CD14-positive monocyte (primary cell): ENCODE measurements at regions not wholly inside any gene's neighbourhood (a gene's known extent, or its start where the extent isn't known, plus 50 kb on each side); places are given as distances from the start of the nearest gene placed in this dataset.
A peak's percentile ranks its signal among the peaks of the same experiment; 100 is the strongest.
"Not testable (repeated sequence)": the region's sequence is repeated elsewhere in the genome, so short reads cannot be mapped to it uniquely, and the experiment has no call there.

ENCODE experiments used
- DNase-seq, 3 donors: peaks; one replicate each; pipeline ENCODE4 v3.0.0-alpha.2; 2011 to 2022
- H2AFZ ChIP-seq: 2 replicates; pipeline ENCODE4 v1.6.0; 2012; ENCODE audit warnings: mild to moderate bottlenecking, low read depth, low read length, inconsistent platforms; ENCODE audit not compliant: insufficient read depth, poor library complexity, severe bottlenecking
- H3K27ac ChIP-seq, 2 donors: 1 replicate in 1 of 2; 2 replicates in 1 of 2; pipeline ENCODE4 v1.5.1; 2012 to 2013; ENCODE audit warnings: low read length in 2 of 2, control low read depth in 1 of 2, inconsistent platforms in 1 of 2, low read depth in 1 of 2, mild to moderate bottlenecking in 1 of 2
- H3K27me3 ChIP-seq, 2 donors: one replicate each; pipeline versions ENCODE4 v1.6.0 to v1.6.1; 2011 to 2013; ENCODE audit warnings: low read length in 2 of 2; ENCODE audit not compliant: control insufficient read depth in 2 of 2, insufficient read depth in 2 of 2
- H3K36me3 ChIP-seq, 2 donors: replicated peaks in 1 of 2; 1 replicate in 1 of 2; 2 replicates in 1 of 2; pipeline versions ENCODE4 v1.5.1 to v1.6.1; 2012 to 2013; ENCODE audit warnings: low read length in 2 of 2, control low read depth in 1 of 2, inconsistent platforms in 1 of 2, mild to moderate bottlenecking in 1 of 2; ENCODE audit not compliant: insufficient read depth in 2 of 2, control insufficient read depth in 1 of 2
- H3K4me1 ChIP-seq, 2 donors: 1 replicate in 1 of 2; 2 replicates in 1 of 2; pipeline versions ENCODE4 v1.5.1 to v1.6.1; 2012 to 2013; ENCODE audit warnings: low read length in 2 of 2, control low read depth in 1 of 2, inconsistent platforms in 1 of 2, mild to moderate bottlenecking in 1 of 2, moderate library complexity in 1 of 2; ENCODE audit not compliant: insufficient read depth in 2 of 2, control insufficient read depth in 1 of 2
- H3K4me2 ChIP-seq: replicated peaks from 2 replicates; pipeline ENCODE3; 2012; ENCODE audit warnings: low read length, moderate library complexity, mild to moderate bottlenecking; ENCODE audit not compliant: poor library complexity, severe bottlenecking; ENCODE audit errors: extremely low read depth
- H3K4me3 ChIP-seq, 3 experiments: fragments of 200-600 bp in 1 of 3; sonication (generic) in 1 of 3; replicated peaks in 1 of 3; 1 replicate in 2 of 3; 2 replicates in 1 of 3; pipeline ENCODE4 v1.5.1; 2011 to 2013; ENCODE audit warnings: low read length in 3 of 3, mild to moderate bottlenecking in 3 of 3, control low read depth in 2 of 3, low read depth in 2 of 3, inconsistent platforms in 1 of 3, moderate library complexity in 1 of 3
- H3K79me2 ChIP-seq: 2 replicates; pipeline ENCODE4 v1.6.0; 2012; ENCODE audit warnings: mild to moderate bottlenecking, control low read depth, inconsistent platforms, low read length, moderate library complexity; ENCODE audit not compliant: insufficient read depth
- H3K9ac ChIP-seq: 2 replicates; pipeline ENCODE4 v1.6.0; 2017; ENCODE audit warnings: low read length, mild to moderate bottlenecking; ENCODE audit not compliant: insufficient read depth, poor library complexity, severe bottlenecking
- H3K9me3 ChIP-seq, 2 donors: replicated peaks in 1 of 2; 1 replicate in 1 of 2; 2 replicates in 1 of 2; pipeline versions ENCODE4 v1.5.1 to v1.6.1; 2012 to 2013; ENCODE audit warnings: low read length in 2 of 2, control low read depth in 1 of 2; ENCODE audit not compliant: control insufficient read depth in 1 of 2, insufficient read depth in 1 of 2
- H4K20me1 ChIP-seq: 2 replicates; pipeline ENCODE4 v1.6.0; 2012; ENCODE audit warnings: mild to moderate bottlenecking, low read length, control low read depth, moderate library complexity; ENCODE audit not compliant: insufficient read depth
- H3K27ac Mint-ChIP-seq, 7 donors: one replicate each; pipeline ENCODE4 v1.8.0; 2020; ENCODE audit warnings: mild to moderate bottlenecking in 7 of 7, mixed read lengths in 7 of 7, moderate library complexity in 6 of 7, inconsistent platforms in 2 of 7
- H3K27me3 Mint-ChIP-seq, 3 donors: one replicate each; pipeline ENCODE4 v1.8.0; 2021 to 2022; ENCODE audit warnings: low read depth in 3 of 3, mild to moderate bottlenecking in 3 of 3, mixed read lengths in 3 of 3, moderate library complexity in 3 of 3, inconsistent platforms in 1 of 3
- H3K36me3 Mint-ChIP-seq, 2 donors: one replicate each; pipeline ENCODE4 v1.8.0; 2020; ENCODE audit warnings: mixed read lengths in 2 of 2, inconsistent platforms in 1 of 2, mild to moderate bottlenecking in 1 of 2
- H3K4me1 Mint-ChIP-seq: one replicate; pipeline ENCODE4 v1.8.0; 2020; ENCODE audit warnings: mild to moderate bottlenecking, mixed read lengths
- H3K4me3 Mint-ChIP-seq, 2 donors: one replicate each; pipeline ENCODE4 v1.8.0; 2020; ENCODE audit warnings: mild to moderate bottlenecking in 2 of 2, mixed read lengths in 2 of 2, moderate library complexity in 1 of 2
- H3K9me3 Mint-ChIP-seq, 7 donors: one replicate each; pipeline ENCODE4 v1.8.0; 2020 to 2022; ENCODE audit warnings: mixed read lengths in 7 of 7, mild to moderate bottlenecking in 6 of 7, moderate library complexity in 6 of 7, inconsistent platforms in 2 of 7
- WGBS: methylation state at CpG from one replicate; pipeline ENCODE4 v1.1.5; 2013; ENCODE audit warnings: missing lambda C conversion rate; ENCODE audit not compliant: insufficient coverage; 5-methylcytosine and 5-hydroxymethylcytosine counted together
- intact Hi-C, 2 donors: fragments of 100-400 bp; cut with micrococcal nuclease; formaldehyde crosslinking; loops; one replicate each; pipeline versions ENCODE4 v1.15.0 to v1.15.1; 2023
- TF ChIP-seq, protein P1 (sequence below): fragments of 200-600 bp; IDR thresholded peaks from one replicate; pipeline ENCODE4 v1.8.0; 2022; ENCODE audit warnings: antibody characterized with exemption, mild to moderate bottlenecking

DNA sequence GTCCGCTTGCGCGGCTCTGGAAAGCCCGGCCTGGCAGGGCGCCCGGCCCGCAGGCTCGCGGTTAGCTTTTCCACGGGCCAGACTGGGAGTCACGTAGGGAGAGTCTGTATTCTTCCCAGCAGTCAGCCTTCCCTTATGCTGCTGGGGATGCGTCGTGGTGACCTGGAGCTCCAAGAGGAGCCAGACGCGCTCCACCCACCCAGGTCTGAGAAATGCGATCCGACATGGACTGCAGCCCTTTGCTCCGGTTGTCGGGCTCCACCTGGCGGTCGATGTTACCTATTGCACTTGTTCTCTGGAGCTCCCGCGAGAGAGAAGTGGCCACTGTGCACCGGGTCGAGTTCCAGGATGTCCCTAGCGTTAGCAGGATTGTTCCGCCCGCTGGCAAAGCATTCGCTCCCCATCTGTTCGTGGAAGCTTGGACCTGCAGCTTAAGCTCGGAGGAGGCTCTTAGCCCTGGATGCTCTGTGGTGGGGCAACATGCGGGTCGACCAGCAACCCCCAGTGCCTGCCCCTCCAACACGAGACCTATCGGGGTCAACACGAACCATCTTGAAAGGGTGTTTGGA lies 367.4 kb downstream of the SPATA31A6 start:
- H4K20me1 ChIP-seq, H3K4me2 ChIP-seq, H3K4me3 Mint-ChIP-seq, H2AFZ ChIP-seq, H3K27ac ChIP-seq, H3K4me1 ChIP-seq, H3K27me3 Mint-ChIP-seq, H3K4me3 ChIP-seq, H3K9me3 Mint-ChIP-seq, DNase-seq, H3K27ac Mint-ChIP-seq, intact Hi-C loops, H3K9me3 ChIP-seq, H3K9ac ChIP-seq, H3K36me3 ChIP-seq, H3K79me2 ChIP-seq, H3K4me1 Mint-ChIP-seq, H3K36me3 Mint-ChIP-seq, H3K27me3 ChIP-seq: not testable (repeated sequence)
- TF ChIP-seq, protein P1, sequence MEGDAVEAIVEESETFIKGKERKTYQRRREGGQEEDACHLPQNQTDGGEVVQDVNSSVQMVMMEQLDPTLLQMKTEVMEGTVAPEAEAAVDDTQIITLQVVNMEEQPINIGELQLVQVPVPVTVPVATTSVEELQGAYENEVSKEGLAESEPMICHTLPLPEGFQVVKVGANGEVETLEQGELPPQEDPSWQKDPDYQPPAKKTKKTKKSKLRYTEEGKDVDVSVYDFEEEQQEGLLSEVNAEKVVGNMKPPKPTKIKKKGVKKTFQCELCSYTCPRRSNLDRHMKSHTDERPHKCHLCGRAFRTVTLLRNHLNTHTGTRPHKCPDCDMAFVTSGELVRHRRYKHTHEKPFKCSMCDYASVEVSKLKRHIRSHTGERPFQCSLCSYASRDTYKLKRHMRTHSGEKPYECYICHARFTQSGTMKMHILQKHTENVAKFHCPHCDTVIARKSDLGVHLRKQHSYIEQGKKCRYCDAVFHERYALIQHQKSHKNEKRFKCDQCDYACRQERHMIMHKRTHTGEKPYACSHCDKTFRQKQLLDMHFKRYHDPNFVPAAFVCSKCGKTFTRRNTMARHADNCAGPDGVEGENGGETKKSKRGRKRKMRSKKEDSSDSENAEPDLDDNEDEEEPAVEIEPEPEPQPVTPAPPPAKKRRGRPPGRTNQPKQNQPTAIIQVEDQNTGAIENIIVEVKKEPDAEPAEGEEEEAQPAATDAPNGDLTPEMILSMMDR: peak; percentile 44
- WGBS: no CpG with 5 or more reads among the region's 36 CpGs

DNA sequence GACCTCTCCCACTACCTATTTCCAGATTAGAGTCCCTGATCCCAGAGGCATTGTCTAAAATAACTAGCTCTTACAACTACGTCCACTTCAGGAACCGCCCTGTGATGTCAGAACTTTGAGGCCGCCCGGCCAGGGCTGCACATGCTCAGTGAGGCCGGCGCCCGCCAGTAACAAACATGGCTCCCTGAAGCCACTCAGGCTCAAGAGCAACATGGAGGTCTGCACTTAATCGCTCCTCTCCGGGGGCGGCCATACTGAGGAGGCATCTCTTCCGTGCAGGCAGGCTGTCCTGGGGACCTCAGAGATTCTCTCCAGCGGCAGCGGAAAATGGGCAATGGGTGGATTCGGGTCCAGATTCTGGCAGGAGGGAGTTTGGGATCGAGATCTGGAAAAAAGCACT lies 385.1 kb downstream of the SPATA31A6 start:
- H3K36me3 ChIP-seq, H3K9me3 ChIP-seq, intact Hi-C loops, H2AFZ ChIP-seq, H3K27me3 ChIP-seq, H3K4me2 ChIP-seq, DNase-seq, H3K36me3 Mint-ChIP-seq, H3K4me3 ChIP-seq, H3K9ac ChIP-seq, H3K27me3 Mint-ChIP-seq, H3K9me3 Mint-ChIP-seq, H3K4me3 Mint-ChIP-seq, H3K4me1 Mint-ChIP-seq, H3K4me1 ChIP-seq, H3K79me2 ChIP-seq, H3K27ac ChIP-seq, H4K20me1 ChIP-seq: not testable (repeated sequence)
- no CpG with 5 or more reads among the region's 15 CpGs for WGBS
- H3K27ac Mint-ChIP-seq: peak overlapping the region in 1 of 7 donors; percentile 72

DNA sequence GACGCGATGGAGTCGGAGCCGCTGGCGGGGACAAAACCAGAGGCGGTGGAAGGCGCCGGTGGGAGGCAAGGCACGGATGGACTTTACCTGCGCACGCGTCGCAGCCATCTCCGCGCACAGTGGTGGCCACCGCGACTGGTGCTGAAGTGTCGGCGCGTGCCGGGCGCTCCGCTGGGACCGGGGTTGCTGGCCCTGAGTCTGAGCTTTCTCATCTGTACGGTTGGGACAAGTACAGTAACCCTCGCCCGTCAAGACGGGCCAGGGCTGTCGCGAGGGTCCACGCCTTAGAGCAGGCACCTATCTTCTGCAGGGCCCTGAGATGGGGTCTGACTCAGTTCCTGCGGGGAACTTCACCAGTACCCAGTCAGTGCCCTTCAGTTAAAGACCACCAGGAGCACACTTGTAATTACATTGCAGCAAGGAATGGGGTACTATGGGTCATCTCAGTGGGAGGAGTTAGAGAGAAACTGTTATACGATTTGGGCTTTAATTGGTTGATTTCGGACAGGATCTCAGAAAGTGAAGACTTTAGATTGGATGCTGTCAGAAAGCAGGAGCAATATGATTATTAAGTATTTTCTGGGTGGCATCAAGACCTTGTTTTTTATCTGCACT lies 385.6 kb downstream of the SPATA31A6 start:
- H3K9me3 Mint-ChIP-seq, H4K20me1 ChIP-seq, H3K4me1 Mint-ChIP-seq, H3K4me1 ChIP-seq, H3K36me3 Mint-ChIP-seq, H3K4me3 Mint-ChIP-seq, H3K36me3 ChIP-seq, H3K79me2 ChIP-seq, H3K9ac ChIP-seq, H2AFZ ChIP-seq, H3K4me2 ChIP-seq, intact Hi-C loops, H3K27me3 Mint-ChIP-seq, H3K27ac ChIP-seq, H3K27me3 ChIP-seq, DNase-seq, H3K27ac Mint-ChIP-seq, H3K9me3 ChIP-seq, H3K4me3 ChIP-seq: not testable (repeated sequence)
- WGBS: no CpG with 5 or more reads among the region's 34 CpGs

DNA sequence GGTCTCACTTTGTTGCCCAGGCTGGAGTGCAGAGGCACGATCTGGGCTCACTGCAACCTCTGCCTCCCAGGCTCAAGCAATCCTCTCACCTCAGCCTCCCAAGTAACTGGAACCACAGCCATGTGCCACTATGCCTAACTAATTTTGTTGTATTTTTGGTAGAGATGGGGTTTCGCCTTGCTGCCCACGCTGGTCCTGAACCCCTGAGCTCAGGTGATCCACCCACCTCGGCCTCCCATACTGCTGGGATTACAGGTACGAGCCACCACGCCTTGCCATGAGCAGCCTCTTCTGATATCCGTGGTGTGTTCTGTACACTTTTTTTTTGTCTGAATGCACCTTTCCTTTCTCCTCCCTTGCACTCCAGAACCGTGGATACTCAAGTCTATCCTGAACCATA lies 394.4 kb downstream of the SPATA31A6 start:
- H3K4me3 Mint-ChIP-seq, H3K9me3 ChIP-seq, H3K36me3 ChIP-seq, H3K27ac Mint-ChIP-seq, H3K4me1 Mint-ChIP-seq, H3K4me1 ChIP-seq, H3K9me3 Mint-ChIP-seq, H3K27me3 ChIP-seq, H3K27ac ChIP-seq, H3K9ac ChIP-seq, intact Hi-C loops, H3K4me3 ChIP-seq, H3K79me2 ChIP-seq, H3K27me3 Mint-ChIP-seq, H4K20me1 ChIP-seq, H2AFZ ChIP-seq, H3K36me3 Mint-ChIP-seq, H3K4me2 ChIP-seq, DNase-seq: not testable (repeated sequence)
- 65% methylated on average over 4 of the region's 8 CpGs for WGBS
